Loucy (cell line): ENCODE measurements at regions not wholly inside any gene's neighbourhood (a gene's known extent, or its start where the extent isn't known, plus 50 kb on each side); places are given as distances from the start of the nearest gene placed in this dataset.

Source experiments
- EZH2phosphoT487 ChIP-seq: fragments of 200-600 bp; IDR thresholded peaks from 2 replicates; pipeline ENCODE4 v1.6.1; 2018; ENCODE audit warnings: antibody characterized with exemption, mild to moderate bottlenecking, moderate library complexity, borderline replicate concordance
- TF ChIP-seq, protein P1 (sequence below): fragments of 200-600 bp; sonication (generic); conservative IDR thresholded peaks from 2 replicates; pipeline ENCODE4 v1.5.1; 2014; ENCODE audit warnings: mild to moderate bottlenecking, antibody characterized with exemption, low read length

DNA sequence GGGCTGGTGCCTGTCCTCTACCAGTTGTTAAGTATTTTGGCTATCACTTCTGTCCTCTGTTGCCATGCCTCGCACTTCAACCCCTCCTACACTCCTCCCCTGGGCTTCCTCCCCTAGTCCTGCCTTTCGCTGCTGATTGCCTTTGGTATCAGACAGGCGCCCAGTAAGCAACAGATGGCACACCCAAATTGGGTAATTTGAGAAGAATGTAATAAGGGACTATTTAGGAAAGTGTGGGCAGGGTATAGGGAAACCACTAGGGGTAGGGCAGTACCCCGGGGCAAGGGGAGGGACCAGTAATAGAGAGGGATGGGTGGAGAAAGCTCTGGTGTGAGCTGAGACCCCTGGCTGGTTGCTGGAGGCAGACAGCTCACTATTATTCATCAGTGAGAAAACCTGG lies 172.7 kb upstream of the USP9X start:
- TF ChIP-seq, protein P1, sequence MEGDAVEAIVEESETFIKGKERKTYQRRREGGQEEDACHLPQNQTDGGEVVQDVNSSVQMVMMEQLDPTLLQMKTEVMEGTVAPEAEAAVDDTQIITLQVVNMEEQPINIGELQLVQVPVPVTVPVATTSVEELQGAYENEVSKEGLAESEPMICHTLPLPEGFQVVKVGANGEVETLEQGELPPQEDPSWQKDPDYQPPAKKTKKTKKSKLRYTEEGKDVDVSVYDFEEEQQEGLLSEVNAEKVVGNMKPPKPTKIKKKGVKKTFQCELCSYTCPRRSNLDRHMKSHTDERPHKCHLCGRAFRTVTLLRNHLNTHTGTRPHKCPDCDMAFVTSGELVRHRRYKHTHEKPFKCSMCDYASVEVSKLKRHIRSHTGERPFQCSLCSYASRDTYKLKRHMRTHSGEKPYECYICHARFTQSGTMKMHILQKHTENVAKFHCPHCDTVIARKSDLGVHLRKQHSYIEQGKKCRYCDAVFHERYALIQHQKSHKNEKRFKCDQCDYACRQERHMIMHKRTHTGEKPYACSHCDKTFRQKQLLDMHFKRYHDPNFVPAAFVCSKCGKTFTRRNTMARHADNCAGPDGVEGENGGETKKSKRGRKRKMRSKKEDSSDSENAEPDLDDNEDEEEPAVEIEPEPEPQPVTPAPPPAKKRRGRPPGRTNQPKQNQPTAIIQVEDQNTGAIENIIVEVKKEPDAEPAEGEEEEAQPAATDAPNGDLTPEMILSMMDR = no peak
- TF ChIP-seq EZH2phosphoT487 = no peak
